Fibroblast of skin of right biceps (primary cell): ENCODE measurements at regions not wholly inside any gene's neighbourhood (a gene's known extent, or its start where the extent isn't known, plus 50 kb on each side); places are given as distances from the start of the nearest gene placed in this dataset.
A peak's percentile ranks its signal among the peaks of the same experiment; 100 is the strongest.
"Not testable (repeated sequence)": the region's sequence is repeated elsewhere in the genome, so short reads cannot be mapped to it uniquely, and the experiment has no call there.

ENCODE experiments used
- DNase-seq: peaks from one replicate; pipeline ENCODE4 v3.0.0-alpha.2; 2013

DNA sequence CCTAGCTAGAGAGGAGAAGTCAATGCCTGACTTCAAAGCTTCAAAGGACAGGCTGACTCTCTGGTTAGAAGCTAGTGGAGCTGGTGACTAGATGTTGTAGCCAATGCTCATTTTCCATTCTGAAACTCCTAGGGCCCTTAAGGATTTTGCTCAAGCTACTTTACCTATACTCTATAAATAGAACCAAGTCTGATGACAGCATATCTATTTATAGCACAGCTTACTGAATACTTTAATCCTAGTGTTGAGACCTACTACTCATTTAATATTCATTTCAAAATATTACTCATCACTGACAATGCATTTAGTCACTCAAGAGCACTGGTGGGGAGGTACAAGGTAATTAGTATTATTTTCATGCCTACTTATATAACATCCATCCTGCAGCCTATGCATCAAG, 137.2 kb upstream of the PELI2 start:
- DNase-seq = no peak

DNA sequence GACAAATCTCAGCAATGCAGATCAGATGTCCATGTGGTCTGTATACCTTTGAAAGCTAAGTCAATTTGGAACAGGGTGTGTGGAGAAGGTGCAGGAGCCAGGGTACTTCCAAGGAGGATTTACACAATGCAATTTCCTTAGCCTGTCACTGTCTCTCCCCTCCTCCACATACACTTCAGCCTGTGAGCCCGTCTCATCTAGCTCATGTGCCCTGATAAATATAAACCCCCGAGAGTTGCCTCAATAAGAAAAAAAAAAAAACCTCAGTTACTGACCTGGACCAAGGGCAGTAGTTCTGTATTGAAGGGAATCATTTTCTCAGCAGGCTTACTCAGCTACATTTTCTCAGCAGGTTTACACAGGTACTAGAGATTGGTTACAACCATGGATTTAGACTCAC, 132.1 kb upstream of the PELI2 start:
- no peak for DNase-seq

DNA sequence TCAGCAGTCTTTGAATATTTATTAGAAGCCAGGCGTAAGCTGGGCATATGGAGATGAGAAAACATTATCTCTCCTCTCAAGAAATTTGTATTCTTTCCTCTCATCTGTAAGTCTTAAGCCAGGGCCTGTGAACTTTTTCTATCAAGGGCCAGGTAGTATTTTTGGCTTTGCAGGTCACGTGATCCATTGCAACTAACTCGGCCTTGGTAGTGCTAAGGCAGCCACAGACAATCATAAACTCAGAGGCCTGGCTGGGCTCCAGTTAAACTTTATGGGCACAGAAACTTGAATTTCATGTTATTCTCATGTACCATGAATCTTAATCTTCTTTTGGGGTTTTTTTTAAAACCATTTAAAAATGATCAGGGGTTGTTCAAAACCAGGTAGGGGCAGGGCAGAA, 117.4 kb upstream of the PELI2 start:
- DNase-seq = no peak

DNA sequence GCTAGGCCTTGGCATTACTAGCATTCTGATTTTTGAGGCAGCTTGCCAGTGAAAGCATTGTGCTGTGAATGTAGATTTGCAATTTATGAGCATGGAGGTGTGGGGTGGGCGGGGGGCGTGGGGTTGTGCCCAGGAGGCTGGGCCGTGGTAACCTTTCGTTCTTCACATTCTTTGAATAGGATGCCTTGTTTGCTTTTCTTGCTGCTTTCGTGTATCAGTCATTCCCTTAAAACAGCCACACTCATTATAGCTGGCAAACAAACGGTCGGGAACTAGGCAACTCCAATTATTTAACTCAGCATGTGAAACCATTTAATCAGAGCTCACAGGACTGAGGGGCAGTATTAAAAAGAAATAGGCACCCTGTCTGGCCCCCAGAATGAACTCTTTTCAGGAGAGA, 115.9 kb upstream of the PELI2 start:
- DNase-seq = peak; percentile 50

GRCh38 chr14:56002876-56003625, 115.2 kb upstream of the PELI2 start:
- DNase-seq = peak; percentile 8

DNA sequence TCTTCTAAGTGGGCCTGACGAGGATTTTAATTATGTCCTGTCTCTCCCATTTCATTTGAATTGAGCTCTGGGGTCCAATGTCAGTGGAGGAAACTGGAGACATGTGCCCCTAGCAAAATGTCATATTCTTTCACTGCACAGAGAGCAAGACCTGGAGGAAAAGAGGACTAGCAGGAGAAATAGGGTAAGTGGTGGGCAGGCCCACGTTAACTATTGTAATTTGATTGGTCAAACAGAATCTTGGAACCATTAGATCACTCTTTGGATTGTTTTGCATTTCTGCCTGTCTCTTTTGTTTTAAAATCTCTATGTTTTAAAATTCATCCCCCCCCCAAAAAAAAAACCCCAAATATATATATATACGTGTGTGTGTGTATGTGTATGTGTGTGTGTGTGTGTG, 113.9 kb upstream of the PELI2 start:
- DNase-seq = no peak

DNA sequence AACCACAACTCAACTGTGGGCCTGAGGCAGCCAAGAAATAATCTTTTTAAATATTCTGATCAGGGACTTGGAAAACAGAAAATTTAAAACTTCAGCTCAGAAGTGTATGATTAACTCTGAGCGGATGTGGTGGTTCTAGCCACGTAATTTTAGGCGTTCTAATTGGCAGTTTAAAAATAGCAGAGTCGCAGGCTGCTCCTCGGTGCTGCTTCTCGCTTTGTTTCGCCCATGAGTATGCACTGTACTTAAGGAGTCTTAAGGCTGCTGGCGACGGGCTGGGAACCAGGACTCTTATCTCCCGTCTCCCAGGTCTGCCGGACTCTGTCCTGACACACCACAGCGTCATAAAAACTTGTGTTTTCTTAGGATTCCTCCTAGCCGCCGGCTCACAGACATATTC, 113.4 kb upstream of the PELI2 start:
- DNase-seq = peak; percentile 86

DNA sequence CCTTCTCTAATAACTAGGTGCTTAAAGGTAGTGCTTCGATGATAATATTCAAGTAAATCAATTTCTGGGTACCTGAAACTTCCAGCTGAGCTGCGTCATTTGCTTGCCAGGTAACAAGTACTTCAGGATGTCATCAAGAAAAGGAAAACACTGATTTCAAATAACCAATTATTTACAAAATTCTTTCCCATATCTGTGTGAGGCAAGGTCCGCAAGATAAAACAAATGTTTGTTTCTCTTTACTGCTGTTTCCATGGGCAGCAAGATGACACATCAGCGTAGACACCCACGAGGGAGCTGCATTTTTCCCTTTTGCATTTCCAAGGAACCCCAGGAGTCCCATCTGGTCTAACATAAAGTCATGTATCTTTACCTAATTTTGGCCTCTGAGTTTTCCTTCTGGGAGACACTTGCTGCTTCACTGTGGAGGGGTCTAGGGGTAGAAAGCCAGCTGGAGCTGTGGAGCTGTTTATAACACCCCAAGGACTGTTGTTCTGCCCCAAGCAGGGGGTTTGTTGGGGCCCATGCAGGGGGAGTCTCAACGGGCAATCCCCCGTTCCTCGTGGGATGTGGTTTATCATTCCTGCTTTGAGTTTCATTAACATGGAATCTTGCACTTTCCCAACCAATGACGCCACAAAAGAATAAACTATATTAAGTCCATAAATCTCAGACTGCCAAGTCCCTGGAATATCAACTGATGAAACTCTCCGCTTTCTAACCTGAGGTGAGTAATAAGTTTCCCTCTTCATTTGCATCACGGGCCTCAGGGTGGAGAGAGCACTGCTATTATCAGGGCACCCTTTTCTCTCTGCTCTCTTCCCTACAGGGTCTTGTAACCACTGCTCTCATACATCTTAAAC, 112.8 kb upstream of the PELI2 start:
- DNase-seq = peak; percentile 80

GRCh38 chr14:56007491-56007890, 110.7 kb upstream of the PELI2 start:
- peak; percentile 2 for DNase-seq

DNA sequence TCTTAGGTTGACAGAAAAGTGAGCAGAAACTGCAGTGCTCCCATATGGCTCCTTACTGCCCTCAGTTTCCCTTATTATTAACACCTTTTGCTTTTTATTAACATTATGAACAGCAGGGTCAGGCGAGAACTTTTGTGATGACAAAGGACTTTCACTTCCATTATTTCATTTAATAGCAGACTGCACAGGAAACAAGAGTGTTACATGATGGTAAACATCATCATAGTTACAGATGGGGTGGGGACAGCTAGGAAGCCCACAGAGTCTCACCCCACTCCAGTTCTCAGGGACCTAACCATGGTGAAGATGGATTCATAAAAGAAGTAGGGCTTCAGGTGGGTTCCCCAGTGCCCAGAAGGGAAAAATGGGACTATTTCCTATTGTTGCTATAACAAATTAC, 110.1 kb upstream of the PELI2 start:
- DNase-seq = no peak

- DNase-seq = not testable (repeated sequence)
These were observed 109.5 kb upstream of the PELI2 start for GRCh38 chr14:56008661-56009060.

DNA sequence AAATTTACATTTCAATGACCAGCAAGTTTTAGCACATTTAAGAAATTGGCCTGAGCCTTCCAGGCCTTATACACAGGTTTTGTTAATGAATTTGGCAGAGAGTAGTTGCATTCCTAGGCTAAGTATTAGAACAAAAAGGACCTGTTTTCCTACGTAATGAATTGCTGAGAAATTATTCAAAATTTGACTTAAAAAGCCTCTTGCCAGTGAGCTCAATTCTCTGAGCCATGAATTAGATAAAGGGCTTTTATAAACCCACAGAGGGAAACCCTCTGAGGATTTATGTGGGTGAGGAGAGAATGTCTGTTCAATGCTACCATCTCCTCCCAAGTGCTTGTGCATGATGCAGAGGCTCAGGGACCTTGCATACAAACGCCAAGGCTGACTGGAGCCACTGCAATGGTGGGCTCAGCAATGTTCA, 94.5 kb upstream of the PELI2 start:
- DNase-seq = no peak

GRCh38 chr14:56025191-56025590, 93.0 kb upstream of the PELI2 start:
- DNase-seq = no peak

DNA sequence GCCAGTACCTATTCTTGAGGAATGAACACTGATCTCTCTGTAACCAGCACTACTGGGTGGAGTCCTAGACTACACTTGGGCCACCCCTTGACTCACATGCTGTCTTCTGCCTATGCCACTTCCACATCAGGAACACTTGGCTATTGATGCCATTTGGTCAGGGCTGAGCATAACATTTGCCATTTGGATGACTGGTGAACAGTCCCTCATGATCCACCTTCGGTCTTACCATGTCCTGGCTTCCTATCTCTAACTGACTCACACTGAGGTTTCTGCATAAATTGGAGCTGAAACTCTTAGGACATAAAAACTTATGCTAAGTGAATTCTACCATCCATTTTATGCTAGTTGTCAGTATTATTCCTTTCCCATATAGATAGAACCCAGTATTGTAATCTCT, 91.7 kb upstream of the PELI2 start:
- no peak for DNase-seq

- no peak for DNase-seq
These were observed 90.8 kb upstream of the PELI2 start for GRCh38 chr14:56027421-56027820.

DNA sequence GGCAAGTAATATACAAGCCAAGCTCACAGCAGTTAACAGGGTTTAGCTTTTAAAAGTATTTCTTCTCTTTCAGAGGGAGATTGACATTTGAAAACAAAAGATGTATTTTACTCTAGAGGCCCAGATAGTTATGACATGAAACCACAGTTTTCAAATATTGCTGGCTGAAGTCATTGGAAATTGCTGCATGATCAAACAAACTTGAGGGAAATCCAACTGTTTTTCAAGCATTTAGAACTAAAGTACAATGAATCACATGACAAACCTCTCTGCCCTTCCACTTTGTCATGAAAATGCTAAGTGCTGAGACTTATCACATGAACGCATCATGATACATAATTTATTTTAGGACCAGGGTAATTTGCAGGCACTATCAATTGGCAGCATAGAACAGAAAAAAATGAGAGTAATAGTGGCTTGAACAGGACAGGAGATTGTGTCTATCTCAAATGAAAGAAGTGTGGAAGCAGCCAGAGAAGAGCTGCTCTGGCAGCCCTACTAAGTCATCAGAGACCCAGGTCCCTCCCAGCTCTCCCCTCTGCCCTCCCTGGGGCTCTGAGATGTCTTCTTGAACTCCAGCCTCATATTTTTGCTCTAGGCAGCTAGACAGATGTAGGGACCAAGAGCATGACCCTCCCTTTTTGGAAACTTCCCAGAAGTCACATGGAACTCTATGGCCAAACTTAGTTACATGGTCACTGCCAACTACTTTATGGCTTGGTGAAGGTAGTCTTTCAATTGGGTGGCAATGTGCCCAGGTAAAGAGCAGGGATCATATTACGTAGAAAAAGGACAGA, 90.1 kb upstream of the PELI2 start:
- peak; percentile 0 for DNase-seq

GRCh38 chr14:56036353-56036752, 81.9 kb upstream of the PELI2 start:
- DNase-seq = no peak

GRCh38 chr14:56040121-56040520, 78.1 kb upstream of the PELI2 start:
- DNase-seq = no peak

DNA sequence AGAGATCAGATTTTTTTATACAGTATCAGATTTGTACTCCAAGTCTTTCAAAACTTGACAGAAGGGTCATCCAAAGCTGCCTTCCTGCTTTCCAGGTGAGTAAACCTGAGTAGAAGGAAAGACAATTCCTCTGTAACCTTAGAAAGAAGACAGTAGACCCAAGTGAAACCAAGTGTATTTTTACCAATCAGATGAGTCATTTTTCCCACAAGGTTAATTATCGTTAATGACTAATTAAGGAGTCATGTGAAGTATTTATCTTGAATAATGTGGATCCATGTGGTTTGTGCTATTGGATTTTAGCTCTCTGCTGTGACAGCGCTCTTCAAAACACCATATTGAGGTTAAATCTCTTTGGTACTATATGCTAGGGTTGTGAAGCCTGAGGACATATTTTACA, 74.0 kb upstream of the PELI2 start:
- peak; percentile 13 for DNase-seq

DNA sequence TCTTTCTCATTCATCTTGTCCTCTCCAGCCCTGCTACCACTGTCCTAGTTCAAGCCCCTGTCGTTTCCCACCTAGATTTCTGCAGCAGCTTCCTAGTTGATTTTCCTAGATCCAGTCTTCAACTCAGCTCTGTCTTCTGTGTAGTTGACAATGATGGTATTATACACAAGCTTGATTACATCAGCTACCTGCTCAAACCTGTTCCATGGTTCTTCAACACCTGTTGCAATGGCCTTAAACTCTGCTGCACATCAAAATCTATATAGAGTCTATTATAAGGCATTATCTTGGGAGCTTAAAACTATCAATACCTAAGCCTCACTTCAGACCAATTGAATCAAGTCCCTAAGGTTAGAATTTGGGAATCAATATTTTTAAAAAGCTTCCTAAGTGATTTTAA, 71.7 kb upstream of the PELI2 start:
- no peak for DNase-seq

GRCh38 chr14:56046996-56047395, 71.2 kb upstream of the PELI2 start:
- no peak for DNase-seq

DNA sequence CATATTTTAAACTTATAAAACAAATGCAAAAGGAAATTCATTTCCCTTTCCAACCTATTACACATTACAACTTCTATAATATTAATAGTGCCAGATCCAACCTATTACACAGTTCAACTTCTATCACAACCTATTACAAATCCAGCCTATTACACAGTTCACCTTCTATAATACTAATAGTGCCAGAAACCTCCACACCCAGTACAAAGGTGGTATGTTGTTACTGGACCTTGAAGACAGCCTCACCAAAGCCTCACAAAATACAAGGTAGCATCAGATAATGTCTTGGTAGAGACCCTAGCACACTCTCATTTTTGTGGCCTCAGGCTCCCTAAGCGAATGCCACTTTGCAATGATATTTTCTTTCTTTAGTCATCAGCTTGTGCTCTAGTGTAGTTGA, 68.7 kb upstream of the PELI2 start:
- DNase-seq = no peak

GRCh38 chr14:56055511-56055910, 62.7 kb upstream of the PELI2 start:
- no peak for DNase-seq

DNA sequence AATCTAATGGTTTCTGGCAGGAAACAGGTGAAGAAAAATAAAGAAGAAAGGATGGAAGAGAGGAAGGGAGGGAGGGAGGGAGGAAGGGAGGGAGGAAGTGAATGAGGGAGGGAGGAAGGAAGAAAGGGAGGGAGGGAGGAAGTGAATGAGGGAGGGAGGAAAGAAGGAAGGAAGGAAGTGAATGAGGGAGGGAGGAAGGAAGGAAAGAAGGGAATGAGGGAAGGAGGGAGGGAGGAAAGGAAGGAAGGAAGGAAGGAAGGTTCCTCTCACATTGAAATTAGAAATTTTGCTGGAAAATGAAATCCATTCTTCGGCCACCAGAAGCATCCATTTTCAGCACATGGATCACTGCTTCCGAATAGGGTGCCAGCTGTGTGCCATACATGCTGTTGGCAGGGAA, 62.2 kb upstream of the PELI2 start:
- no peak for DNase-seq
